ENCODE measurements at regions not wholly inside any gene's neighbourhood (a gene's known extent, or its start where the extent isn't known, plus 50 kb on each side); places are given as distances from the start of the nearest gene placed in this dataset.
A peak's percentile ranks its signal among the peaks of the same experiment; 100 is the strongest.

- no peak for DNase-seq (ENCODE audit: low read depth)
Measured at GRCh38 chr1:239212811-239213220, 173.6 kb upstream of the CHRM3 start.

DNA sequence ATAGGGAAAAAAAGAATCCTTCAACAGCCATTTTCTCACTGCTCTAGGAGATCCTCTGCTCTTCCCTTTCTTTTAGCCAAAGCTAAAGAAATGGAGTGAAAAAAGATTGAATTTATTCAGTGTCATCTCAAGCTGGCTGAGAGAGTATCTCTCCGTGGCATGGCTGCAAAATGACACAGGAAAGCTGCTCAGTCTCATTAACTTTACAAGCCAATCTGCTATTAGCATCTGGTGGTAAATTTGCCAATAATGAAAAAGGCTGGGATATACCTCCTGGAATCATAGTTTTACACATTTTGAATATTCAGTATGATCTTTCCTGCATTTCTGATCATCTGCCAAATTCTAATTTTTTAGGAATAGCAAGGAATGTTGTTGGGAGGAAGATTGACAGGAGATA lies 176.8 kb upstream of the CHRM3 start:
- DNase-seq (ENCODE audit: low read depth), result no peak

- DNase-seq (ENCODE audit: low read depth), result no peak
Measured at GRCh38 chr1:239204401-239204800, 182.0 kb upstream of the CHRM3 start.

DNA sequence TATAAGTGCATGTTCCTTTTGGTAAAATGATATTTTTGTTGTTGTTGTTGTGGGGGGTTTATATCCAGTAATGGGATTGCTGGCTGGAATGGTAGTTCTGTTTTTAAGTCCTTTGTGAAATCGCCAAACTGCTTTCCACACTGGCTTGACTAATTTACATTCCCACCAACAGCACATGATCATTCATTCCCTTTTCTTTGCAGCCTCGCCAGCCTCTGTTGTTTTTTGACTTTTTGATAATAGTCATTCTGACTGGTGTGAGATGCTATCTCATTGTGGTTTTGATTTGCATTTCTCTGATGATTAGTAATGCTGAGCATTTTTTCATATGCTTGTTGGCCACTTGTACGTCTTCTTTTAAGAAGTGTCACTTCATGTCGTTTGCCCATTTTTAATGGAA lies 188.5 kb upstream of the CHRM3 start:
- peak; percentile 56 for DNase-seq (ENCODE audit: low read depth)

DNA sequence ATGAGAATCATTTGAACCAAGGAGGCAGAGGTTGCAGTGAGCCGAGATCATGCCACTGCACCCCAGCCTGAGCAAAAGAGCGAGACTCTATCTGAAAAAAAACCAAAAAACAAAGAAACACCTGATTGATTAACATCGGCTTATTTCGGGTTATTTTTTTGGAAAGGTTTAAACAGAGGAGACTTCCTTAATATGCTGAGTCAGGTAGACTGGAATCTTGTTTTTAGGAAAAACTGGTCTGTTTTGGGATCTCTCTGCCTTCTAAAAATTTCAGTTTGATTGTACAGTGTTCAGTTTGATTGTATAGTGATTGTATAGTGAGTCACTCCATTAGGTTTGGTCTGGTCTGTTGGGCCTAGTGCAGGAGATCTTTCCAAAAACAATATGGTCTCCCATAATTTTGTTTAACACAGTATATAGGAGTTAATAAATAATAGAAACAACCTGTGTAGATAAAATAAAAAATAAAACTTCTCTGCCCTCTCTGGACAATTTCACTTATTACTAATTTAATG lies 196.3 kb upstream of the CHRM3 start:
- DNase-seq (ENCODE audit: low read depth), result peak; percentile 22

GRCh38 chr1:239186487-239186886 lies 199.9 kb upstream of the CHRM3 start:
- DNase-seq (ENCODE audit: low read depth), result no peak

- no peak for DNase-seq (ENCODE audit: low read depth)
Measured at GRCh38 chr1:239185245-239185619, 201.1 kb upstream of the CHRM3 start.

GRCh38 chr1:239184561-239185244 lies 201.7 kb upstream of the CHRM3 start:
- DNase-seq (ENCODE audit: low read depth), result no peak

- no peak for DNase-seq (ENCODE audit: low read depth)
Measured at GRCh38 chr1:239178961-239179360, 207.4 kb upstream of the CHRM3 start.

DNA sequence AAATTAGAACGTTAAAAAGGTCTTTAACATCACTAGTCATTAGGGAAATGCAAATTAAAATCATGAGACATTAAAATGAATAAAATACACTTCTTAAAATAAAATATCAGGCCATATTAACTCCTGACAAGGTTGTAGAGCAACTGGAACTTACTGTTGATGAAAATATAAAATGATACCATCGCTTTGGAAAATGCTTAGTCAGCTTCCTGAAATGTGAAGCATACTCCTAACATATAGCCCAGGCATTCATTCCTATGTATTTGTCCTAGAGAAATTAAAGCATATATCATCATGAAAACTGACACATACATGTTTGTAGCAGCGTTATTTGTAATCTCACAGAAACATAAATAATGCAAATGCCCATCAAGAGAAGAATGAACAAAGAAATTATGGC lies 211.5 kb upstream of the CHRM3 start:
- no peak for DNase-seq (ENCODE audit: low read depth)

DNA sequence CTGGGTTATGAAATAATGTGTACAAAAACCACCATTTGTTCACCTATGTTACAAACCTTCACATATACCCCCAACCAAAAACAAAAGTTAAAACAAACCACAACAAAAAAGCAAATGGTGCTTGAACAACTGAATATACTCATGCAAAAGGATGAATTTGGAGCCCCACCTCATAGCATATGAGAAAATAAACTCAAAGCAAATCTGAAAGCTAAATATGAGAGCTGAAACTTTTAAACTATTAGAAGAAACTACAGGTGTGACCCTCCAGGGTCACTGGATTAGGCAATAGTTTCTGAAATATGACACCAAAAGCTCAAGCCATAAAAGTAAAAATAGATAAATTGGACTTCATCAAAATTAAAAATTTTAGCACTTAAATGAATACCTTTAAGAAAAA lies 215.5 kb upstream of the CHRM3 start:
- DNase-seq (ENCODE audit: low read depth), result no peak

- DNase-seq (ENCODE audit: low read depth), result peak; percentile 21
Measured at GRCh38 chr1:239169276-239169675, 217.1 kb upstream of the CHRM3 start.

GRCh38 chr1:239164451-239165180 lies 221.8 kb upstream of the CHRM3 start:
- DNase-seq (ENCODE audit: low read depth), result peak; percentile 47

DNA sequence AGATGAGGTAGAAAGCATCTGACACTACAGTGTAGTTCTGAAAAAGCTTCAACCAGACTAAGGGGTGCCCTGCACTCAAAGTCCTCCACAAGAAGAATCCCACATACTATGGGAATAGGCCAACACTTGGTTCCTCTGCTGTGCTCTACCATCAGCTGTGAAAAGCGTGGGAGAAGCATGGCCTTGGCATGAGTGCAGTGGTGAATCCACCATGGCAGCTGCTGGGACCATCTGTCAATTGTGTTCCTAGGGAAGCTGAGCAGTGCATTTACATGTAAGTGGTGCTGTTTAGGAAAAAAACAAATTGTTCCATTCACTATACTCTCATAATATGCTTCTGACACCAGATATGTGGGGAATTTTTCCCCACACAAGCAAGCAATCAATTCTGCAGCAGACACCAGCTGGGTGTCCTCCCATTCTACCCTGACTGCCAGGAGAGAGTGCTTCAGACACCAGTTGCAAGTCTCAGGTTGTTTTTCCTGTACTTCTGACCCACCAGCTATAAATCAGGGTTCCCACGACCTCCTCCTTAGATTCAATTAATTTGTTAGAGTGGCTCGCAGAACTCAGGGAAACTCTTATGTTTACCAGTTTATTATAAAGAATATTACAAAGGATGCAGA lies 230.8 kb upstream of the CHRM3 start:
- DNase-seq (ENCODE audit: low read depth), result no peak

DNA sequence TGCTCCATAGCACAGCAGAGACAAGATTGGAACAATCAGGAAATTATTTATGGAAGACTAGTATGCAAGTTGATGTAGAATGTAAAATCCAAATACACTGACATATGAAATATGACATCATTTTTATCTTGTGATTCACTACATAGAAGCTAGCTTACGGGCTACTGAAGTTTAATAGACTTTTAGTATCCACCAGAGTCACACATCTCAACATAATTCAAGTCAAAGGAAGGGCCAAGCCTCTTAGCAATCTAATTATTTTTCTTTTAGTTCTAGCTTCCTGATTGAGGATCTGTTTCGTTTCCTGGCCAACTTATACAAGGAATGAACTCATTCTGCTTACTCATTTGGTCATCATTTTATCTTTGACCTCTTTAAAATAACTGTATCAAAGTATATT lies 234.4 kb upstream of the CHRM3 start:
- peak; percentile 33 for DNase-seq (ENCODE audit: low read depth)

DNA sequence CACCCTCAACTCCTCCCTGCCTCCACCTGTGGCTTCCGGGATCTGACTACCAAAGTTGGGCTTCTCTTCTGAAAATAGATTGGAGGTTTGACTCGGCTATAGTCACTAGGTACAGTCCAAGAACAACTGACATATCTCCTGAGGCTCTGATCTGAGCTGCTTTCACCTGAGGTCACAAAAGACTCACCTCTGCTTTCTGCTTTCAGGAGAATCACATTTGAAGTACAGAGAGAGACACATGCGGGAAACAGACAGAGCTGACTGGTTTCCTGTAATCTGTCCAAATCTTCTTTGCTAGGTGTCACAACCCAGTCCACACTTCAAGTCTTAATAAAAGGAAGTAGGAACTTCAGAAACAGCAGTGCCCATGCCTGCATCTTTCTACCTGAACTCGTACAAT lies 245.4 kb upstream of the CHRM3 start:
- no peak for DNase-seq (ENCODE audit: low read depth)

GRCh38 chr1:239139801-239140200 lies 246.6 kb upstream of the CHRM3 start:
- no peak for DNase-seq (ENCODE audit: low read depth)

DNA sequence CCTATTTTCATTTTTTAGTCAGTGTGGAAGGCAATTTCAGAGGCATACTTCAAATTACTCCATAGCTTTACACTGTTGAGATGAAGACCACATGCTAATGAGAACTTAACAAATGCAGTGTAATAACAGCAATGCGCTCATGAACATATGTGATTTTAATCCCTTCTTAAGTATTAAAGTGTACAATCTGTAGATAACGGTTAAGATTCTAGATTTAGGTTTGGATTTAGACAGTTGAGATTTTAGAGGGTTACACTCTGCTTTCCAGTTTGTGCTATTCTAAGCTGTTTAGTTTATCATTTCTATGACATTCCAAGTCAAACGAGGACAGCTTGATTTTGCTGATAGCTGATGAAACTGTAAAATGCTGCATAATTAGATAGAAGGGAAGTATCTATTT lies 257.8 kb upstream of the CHRM3 start:
- DNase-seq (ENCODE audit: low read depth), result no peak

DNA sequence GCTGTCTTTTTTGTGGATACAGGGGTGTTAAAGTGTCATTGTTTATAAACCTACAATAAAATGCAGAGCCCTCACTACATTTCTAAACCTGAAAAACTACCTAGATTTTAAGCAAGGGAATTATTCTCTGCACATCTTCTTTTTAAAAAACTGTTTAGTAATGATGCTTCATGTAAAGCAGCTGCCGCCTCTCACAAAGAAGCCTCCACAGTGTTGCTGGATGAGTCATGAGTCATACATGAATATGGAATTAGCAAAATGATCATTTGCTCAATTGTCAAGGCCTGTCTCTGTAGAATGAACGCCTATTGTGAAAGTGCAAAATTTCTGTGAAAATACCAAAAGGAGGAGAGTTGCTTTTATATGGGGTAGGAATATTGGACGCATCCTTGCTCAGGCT lies 259.5 kb upstream of the CHRM3 start:
- DNase-seq (ENCODE audit: low read depth), result peak; percentile 75

DNA sequence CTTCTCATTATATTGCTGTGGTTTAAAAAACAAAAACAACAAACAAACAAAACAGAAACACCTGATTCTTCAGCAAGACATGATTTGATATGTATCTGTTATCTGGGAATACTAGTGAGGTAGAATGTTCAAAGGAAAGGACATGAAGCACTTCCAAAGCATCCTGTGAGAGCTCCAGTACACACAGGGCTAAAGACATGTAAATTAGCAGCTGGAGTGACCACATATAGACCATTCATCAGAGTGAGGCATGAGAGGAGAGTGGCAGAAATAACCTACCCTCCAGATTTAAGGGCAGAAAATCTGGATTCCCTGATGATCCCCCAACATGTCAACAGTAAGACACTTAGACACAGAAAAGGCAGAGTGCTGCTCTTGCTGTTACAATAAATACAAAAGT lies 260.5 kb upstream of the CHRM3 start:
- DNase-seq (ENCODE audit: low read depth), result peak; percentile 22

GRCh38 chr1:239125027-239125426 lies 261.3 kb upstream of the CHRM3 start:
- peak; percentile 80 for DNase-seq (ENCODE audit: low read depth)

DNA sequence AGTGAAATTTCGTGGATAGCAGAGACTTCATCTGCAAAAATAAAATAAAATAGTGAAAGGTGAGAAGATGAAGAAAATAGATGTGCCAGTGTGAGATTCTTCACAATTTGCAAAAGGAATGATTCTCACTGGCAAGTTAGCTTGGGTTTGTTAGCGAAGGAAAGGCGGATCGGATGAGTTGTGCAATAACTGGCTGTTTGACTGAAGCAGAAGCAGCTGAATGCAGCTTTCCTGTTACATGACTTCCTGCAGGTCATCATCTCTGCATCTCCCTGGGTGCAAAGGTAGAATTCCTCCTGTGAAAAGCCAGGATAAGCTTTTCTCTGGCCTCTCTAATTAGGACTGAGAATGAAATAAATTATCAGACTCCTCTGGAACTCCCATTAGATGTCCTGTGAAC lies 263.1 kb upstream of the CHRM3 start:
- no peak for DNase-seq (ENCODE audit: low read depth)

All from ELR (cell line).